Loucy (cell line): ENCODE measurements at regions not wholly inside any gene's neighbourhood (a gene's known extent, or its start where the extent isn't known, plus 50 kb on each side); places are given as distances from the start of the nearest gene placed in this dataset.

Experiments used
- H2AFZ ChIP-seq: fragments of 200-600 bp; sonication (generic); 2 replicates; pipeline ENCODE4 v1.6.0; 2016; ENCODE audit warnings: antibody characterized with exemption, mild to moderate bottlenecking, low read length, moderate library complexity
- H3F3A ChIP-seq: fragments of 200-600 bp; 2 replicates; pipeline ENCODE4 v1.6.0; 2016; ENCODE audit warnings: antibody characterized with exemption, low read depth, mild to moderate bottlenecking
- H3K27me3 ChIP-seq: fragments of 200-600 bp; sonication (generic); 2 replicates; pipeline ENCODE4 v1.6.1; 2014; ENCODE audit warnings: low read length, mild to moderate bottlenecking; ENCODE audit not compliant: insufficient read depth, poor library complexity, severe bottlenecking
- H3K36me3 ChIP-seq: fragments of 200-600 bp; sonication (generic); 2 replicates; pipeline ENCODE4 v1.6.1; 2016; ENCODE audit warnings: low read length; ENCODE audit not compliant: insufficient read depth
- H3K4me1 ChIP-seq: fragments of 200-600 bp; sonication (generic); 2 replicates; pipeline ENCODE4 v1.5.1; 2014; ENCODE audit warnings: low read length, mild to moderate bottlenecking; ENCODE audit not compliant: insufficient read depth, poor library complexity, severe bottlenecking
- H3K4me2 ChIP-seq: fragments of 200-600 bp; sonication (generic); 2 replicates; pipeline ENCODE4 v1.6.0; 2014; ENCODE audit warnings: antibody characterized with exemption, low read length, low read depth, mild to moderate bottlenecking; ENCODE audit not compliant: poor library complexity, severe bottlenecking
- H3K4me3 ChIP-seq: fragments of 200-600 bp; sonication (generic); 2 replicates; pipeline ENCODE4 v1.5.1; 2014; ENCODE audit warnings: low read length, mild to moderate bottlenecking, mixed read lengths; ENCODE audit not compliant: poor library complexity, severe bottlenecking
- H3K79me2 ChIP-seq: fragments of 200-600 bp; sonication (generic); 2 replicates; pipeline ENCODE4 v1.6.1; 2014; ENCODE audit warnings: low read length; ENCODE audit not compliant: insufficient read depth
- H3K9ac ChIP-seq: fragments of 200-600 bp; sonication (generic); 2 replicates; pipeline ENCODE4 v1.6.0; 2014; ENCODE audit warnings: mild to moderate bottlenecking, low read depth, low read length, moderate library complexity; ENCODE audit not compliant: poor library complexity, severe bottlenecking
- H3K9me2 ChIP-seq: fragments of 200-600 bp; sonication (generic); replicated peaks from 2 replicates; pipeline ENCODE4 v1.6.1; 2016; ENCODE audit warnings: low read depth, low read length, mixed read lengths
- H3K9me3 ChIP-seq: fragments of 200-600 bp; sonication (generic); 2 replicates; pipeline ENCODE4 v1.6.1; 2014; ENCODE audit warnings: mild to moderate bottlenecking, antibody characterized with exemption, low read length, low read depth; ENCODE audit not compliant: insufficient read depth
- H4K20me1 ChIP-seq: fragments of 200-600 bp; sonication (generic); 2 replicates; pipeline ENCODE4 v1.6.0; 2014; ENCODE audit warnings: antibody characterized with exemption, low read length, mild to moderate bottlenecking; ENCODE audit not compliant: insufficient read depth, poor library complexity, severe bottlenecking
- EZH2phosphoT487 ChIP-seq: fragments of 200-600 bp; IDR thresholded peaks from 2 replicates; pipeline ENCODE4 v1.6.1; 2018; ENCODE audit warnings: antibody characterized with exemption, mild to moderate bottlenecking, moderate library complexity, borderline replicate concordance
- TF ChIP-seq, protein P1 (sequence below): fragments of 200-600 bp; sonication (generic); conservative IDR thresholded peaks from 2 replicates; pipeline ENCODE4 v1.5.1; 2014; ENCODE audit warnings: mild to moderate bottlenecking, antibody characterized with exemption, low read length

DNA sequence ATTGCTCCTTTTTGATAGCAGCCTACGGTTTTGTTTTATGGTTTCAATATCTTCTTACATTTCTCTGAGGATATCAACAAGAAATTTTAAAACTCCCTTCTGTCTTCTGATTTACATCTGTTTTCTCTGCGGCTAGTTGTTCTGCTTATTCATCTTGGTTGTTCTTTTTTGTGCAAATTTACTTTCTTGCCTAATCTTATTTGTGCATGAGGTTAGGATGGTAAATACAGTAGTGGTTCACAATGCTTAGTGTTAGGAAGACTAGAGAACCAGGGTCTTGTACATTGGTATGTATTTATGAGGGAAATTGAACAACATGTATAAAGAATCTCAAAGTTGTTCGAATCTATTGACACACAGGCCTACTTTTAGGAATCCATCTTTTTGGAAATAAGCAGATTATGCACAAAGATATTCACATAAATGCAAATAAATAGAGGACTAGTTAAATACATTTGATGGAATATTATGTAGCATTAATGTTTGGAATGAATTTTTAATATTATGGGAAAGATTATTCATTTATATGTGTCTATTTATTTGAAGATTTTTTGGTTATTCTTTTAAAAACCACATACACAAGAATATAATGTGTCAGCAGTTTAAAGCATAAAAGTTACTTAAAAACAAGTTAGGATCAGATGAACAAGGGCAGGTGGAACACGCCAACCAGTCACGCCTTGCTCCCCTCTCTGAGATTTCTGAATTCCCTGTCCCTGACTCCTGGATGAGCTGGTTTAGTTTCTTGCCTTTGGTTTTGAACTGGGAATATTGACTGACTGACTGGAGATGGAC lies 51.4 kb upstream of the RFC3 start:
- Histone ChIP-seq H3K4me3 (no peak overlapping the region), H3F3A (no peaks in the 10 kb centered on the region), H3K4me2 (no peak overlapping the region), H4K20me1 (no peaks in the 10 kb centered on the region), H3K9me3 (no peaks in the 10 kb centered on the region), H3K9ac (no peak overlapping the region), H3K27me3 (no peaks in the 10 kb centered on the region), H3K9me2 (no peaks in the 10 kb centered on the region), H3K36me3 (no peaks in the 10 kb centered on the region), H3K4me1 (no peaks in the 10 kb centered on the region), H3K79me2 (no peaks in the 10 kb centered on the region), H2AFZ (no peak overlapping the region)
- no peak for TF ChIP-seq EZH2phosphoT487
- TF ChIP-seq, protein P1, sequence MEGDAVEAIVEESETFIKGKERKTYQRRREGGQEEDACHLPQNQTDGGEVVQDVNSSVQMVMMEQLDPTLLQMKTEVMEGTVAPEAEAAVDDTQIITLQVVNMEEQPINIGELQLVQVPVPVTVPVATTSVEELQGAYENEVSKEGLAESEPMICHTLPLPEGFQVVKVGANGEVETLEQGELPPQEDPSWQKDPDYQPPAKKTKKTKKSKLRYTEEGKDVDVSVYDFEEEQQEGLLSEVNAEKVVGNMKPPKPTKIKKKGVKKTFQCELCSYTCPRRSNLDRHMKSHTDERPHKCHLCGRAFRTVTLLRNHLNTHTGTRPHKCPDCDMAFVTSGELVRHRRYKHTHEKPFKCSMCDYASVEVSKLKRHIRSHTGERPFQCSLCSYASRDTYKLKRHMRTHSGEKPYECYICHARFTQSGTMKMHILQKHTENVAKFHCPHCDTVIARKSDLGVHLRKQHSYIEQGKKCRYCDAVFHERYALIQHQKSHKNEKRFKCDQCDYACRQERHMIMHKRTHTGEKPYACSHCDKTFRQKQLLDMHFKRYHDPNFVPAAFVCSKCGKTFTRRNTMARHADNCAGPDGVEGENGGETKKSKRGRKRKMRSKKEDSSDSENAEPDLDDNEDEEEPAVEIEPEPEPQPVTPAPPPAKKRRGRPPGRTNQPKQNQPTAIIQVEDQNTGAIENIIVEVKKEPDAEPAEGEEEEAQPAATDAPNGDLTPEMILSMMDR: no peak

DNA sequence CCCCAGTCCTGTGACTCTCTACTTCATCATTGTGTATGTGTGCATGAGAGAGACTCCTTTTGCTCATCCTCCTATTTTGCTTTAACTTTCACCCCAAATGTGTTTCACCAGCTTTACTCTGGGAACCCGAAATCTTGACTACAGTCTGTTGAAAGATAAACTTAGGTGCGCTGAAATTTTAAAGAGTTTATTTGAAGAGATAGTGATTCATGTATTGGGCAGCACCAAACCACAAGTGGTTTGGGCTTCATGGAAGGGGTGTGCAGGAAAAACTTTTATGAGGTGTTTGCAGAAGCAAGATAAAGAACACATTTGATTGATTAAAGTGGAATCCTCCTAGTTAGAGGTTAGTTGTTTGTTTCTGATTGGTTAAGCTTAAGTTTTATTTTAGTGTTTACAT lies 50.8 kb upstream of the RFC3 start:
- H3K4me3 ChIP-seq: no peak overlapping the region
- H3F3A ChIP-seq: no peaks in the 10 kb centered on the region
- H3K4me2 ChIP-seq: no peak overlapping the region
- H3K36me3 ChIP-seq: no peaks in the 10 kb centered on the region
- no peak for TF ChIP-seq EZH2phosphoT487
- TF ChIP-seq, protein P1: no peak
- no peaks in the 10 kb centered on the region for H3K79me2 ChIP-seq
- no peaks in the 10 kb centered on the region for H3K4me1 ChIP-seq
- H2AFZ ChIP-seq: no peak overlapping the region
- no peaks in the 10 kb centered on the region for H3K27me3 ChIP-seq
- no peaks in the 10 kb centered on the region for H3K9me2 ChIP-seq
- H3K9me3 ChIP-seq: no peaks in the 10 kb centered on the region
- no peak overlapping the region for H3K9ac ChIP-seq
- no peaks in the 10 kb centered on the region for H4K20me1 ChIP-seq
